OCI-LY1 (cell line): ENCODE measurements at regions not wholly inside any gene's neighbourhood (a gene's known extent, or its start where the extent isn't known, plus 50 kb on each side); places are given as distances from the start of the nearest gene placed in this dataset.

ENCODE experiments used
- H2AFZ ChIP-seq: fragments of 200-600 bp; sonication (generic), shearing (Covaris generic); 2 replicates; pipeline ENCODE4 v1.6.0; 2014; ENCODE audit warnings: antibody characterized with exemption, mild to moderate bottlenecking, low read length
- H3F3A ChIP-seq: fragments of 200-600 bp; sonication (generic), shearing (Covaris generic); 2 replicates; pipeline ENCODE4 v1.6.0; 2014; ENCODE audit warnings: mild to moderate bottlenecking, antibody characterized with exemption, low read length, moderate library complexity; ENCODE audit not compliant: insufficient read depth
- H3K27ac ChIP-seq: fragments of 200-600 bp; sonication (generic); 2 replicates; pipeline ENCODE4 v1.5.1; 2014; ENCODE audit warnings: low read length, mixed run types, mild to moderate bottlenecking, low read depth; ENCODE audit not compliant: poor library complexity, severe bottlenecking
- H3K27me3 ChIP-seq: fragments of 200-600 bp; sonication (generic); 2 replicates; pipeline ENCODE4 v1.6.0; 2014; ENCODE audit warnings: antibody characterized with exemption, mild to moderate bottlenecking, low read length, moderate library complexity; ENCODE audit not compliant: insufficient read depth
- H3K36me3 ChIP-seq: fragments of 200-600 bp; sonication (generic); 2 replicates; pipeline ENCODE4 v1.6.1; 2014; ENCODE audit warnings: mild to moderate bottlenecking, antibody characterized with exemption, low read length, moderate library complexity, mixed read lengths; ENCODE audit not compliant: insufficient read depth
- H3K4me1 ChIP-seq: fragments of 200-600 bp; sonication (generic); 2 replicates; pipeline ENCODE4 v1.5.1; 2014; ENCODE audit warnings: mild to moderate bottlenecking, low read length, moderate library complexity; ENCODE audit not compliant: insufficient read depth, severe bottlenecking
- H3K4me2 ChIP-seq: fragments of 200-600 bp; sonication (generic), shearing (Covaris generic); 2 replicates; pipeline ENCODE4 v1.6.1; 2014; ENCODE audit warnings: low read length
- H3K4me3 ChIP-seq: fragments of 200-600 bp; sonication (generic); 2 replicates; pipeline ENCODE4 v1.5.1; 2014; ENCODE audit warnings: low read length, low read depth, mild to moderate bottlenecking, mixed read lengths; ENCODE audit not compliant: poor library complexity, severe bottlenecking
- H3K79me2 ChIP-seq: fragments of 200-600 bp; shearing (Covaris generic); 2 replicates; pipeline ENCODE4 v1.6.1; 2016; ENCODE audit warnings: mixed run types, low read length, mixed read lengths; ENCODE audit not compliant: insufficient read depth
- H3K9ac ChIP-seq: fragments of 200-600 bp; sonication (generic), shearing (Covaris generic); 2 replicates; pipeline ENCODE4 v1.6.1; 2014; ENCODE audit warnings: mild to moderate bottlenecking, low read length, mixed read lengths
- H3K9me2 ChIP-seq: fragments of 200-600 bp; sonication (generic), shearing (Covaris generic); 2 replicates; pipeline ENCODE4 v1.6.1; 2014; ENCODE audit warnings: low read depth, mild to moderate bottlenecking, low read length, mixed read lengths
- H3K9me3 ChIP-seq: fragments of 200-600 bp; shearing (Covaris generic); 2 replicates; pipeline ENCODE4 v1.6.1; 2014; ENCODE audit warnings: low read length, mixed read lengths
- H4K20me1 ChIP-seq: fragments of 200-600 bp; sonication (generic), shearing (Covaris generic); 2 replicates; pipeline ENCODE4 v1.6.0; 2016; ENCODE audit warnings: mild to moderate bottlenecking, low read length; ENCODE audit not compliant: insufficient read depth
- CTCF ChIP-seq: fragments of 200-600 bp; sonication (generic), shearing (Covaris generic); IDR thresholded peaks from 2 replicates; pipeline ENCODE4 v1.5.1; 2017; ENCODE audit warnings: mild to moderate bottlenecking, antibody characterized with exemption, low read length, moderate library complexity, mixed read lengths
- EZH2 ChIP-seq: fragments of 200-600 bp; sonication (generic), shearing (Covaris generic); IDR thresholded peaks from 2 replicates; pipeline ENCODE4 v1.8.0; 2017; ENCODE audit warnings: borderline replicate concordance, mixed run types, mild to moderate bottlenecking, antibody characterized with exemption, low read length, moderate library complexity, mixed read lengths

- H3K4me1 ChIP-seq = no peaks in the 10 kb centered on the region
- no peak overlapping the region for H3K27ac ChIP-seq
- H2AFZ ChIP-seq = no peak overlapping the region
- H3F3A ChIP-seq = no peaks in the 10 kb centered on the region
- no peak for TF ChIP-seq CTCF
- no peak for TF ChIP-seq EZH2
- H3K9ac ChIP-seq = no peak overlapping the region
- H3K36me3 ChIP-seq = no peaks in the 10 kb centered on the region
- H3K9me2 ChIP-seq = no peaks in the 10 kb centered on the region
- H3K79me2 ChIP-seq = no peaks in the 10 kb centered on the region
- H3K4me3 ChIP-seq = no peak overlapping the region
- no peaks in the 10 kb centered on the region for H3K9me3 ChIP-seq
- no peaks in the 10 kb centered on the region for H3K27me3 ChIP-seq
- no peaks in the 10 kb centered on the region for H4K20me1 ChIP-seq
- no peak overlapping the region for H3K4me2 ChIP-seq
Observed at GRCh38 chr1:190807629-190808028, 330.0 kb upstream of the BRINP3 start.

- TF ChIP-seq CTCF (no peak), EZH2 (no peak)
- no peak overlapping the region for H3K27ac ChIP-seq
Observed at GRCh38 chr1:190808035-190808434, 330.4 kb upstream of the BRINP3 start.

GRCh38 chr1:190809312-190809711, 331.6 kb upstream of the BRINP3 start:
- Histone ChIP-seq H3K4me1 (no peaks in the 10 kb centered on the region), H3K36me3 (no peaks in the 10 kb centered on the region), H3K79me2 (no peaks in the 10 kb centered on the region), H3K9ac (no peak overlapping the region), H2AFZ (no peak overlapping the region), H3K9me2 (no peaks in the 10 kb centered on the region), H3F3A (no peaks in the 10 kb centered on the region), H3K27me3 (no peaks in the 10 kb centered on the region), H3K9me3 (no peaks in the 10 kb centered on the region), H3K4me3 (no peak overlapping the region), H3K4me2 (no peak overlapping the region), H4K20me1 (no peaks in the 10 kb centered on the region), H3K27ac (no peak overlapping the region)
- TF ChIP-seq CTCF (no peak), EZH2 (no peak)

More at GRCh38 chr1:190808035-190808434, 330.4 kb upstream of the BRINP3 start:
- H3K4me3 ChIP-seq = no peak overlapping the region
- H3K4me1 ChIP-seq = no peaks in the 10 kb centered on the region
- no peaks in the 10 kb centered on the region for H3K79me2 ChIP-seq
- no peaks in the 10 kb centered on the region for H3K36me3 ChIP-seq
- no peaks in the 10 kb centered on the region for H3F3A ChIP-seq
- no peak overlapping the region for H2AFZ ChIP-seq
- no peak overlapping the region for H3K4me2 ChIP-seq
- H3K9me3 ChIP-seq = no peaks in the 10 kb centered on the region
- no peaks in the 10 kb centered on the region for H3K27me3 ChIP-seq
- no peaks in the 10 kb centered on the region for H4K20me1 ChIP-seq
- no peaks in the 10 kb centered on the region for H3K9me2 ChIP-seq
- H3K9ac ChIP-seq = no peak overlapping the region
